ENCODE measurements at regions not wholly inside any gene's neighbourhood (a gene's known extent, or its start where the extent isn't known, plus 50 kb on each side); places are given as distances from the start of the nearest gene placed in this dataset.

GRCh38 chr10:60629332-60629731, 148.9 kb upstream of the CDK1 start:
- no peak overlapping the region for H3K4me3 ChIP-seq (ENCODE audit: low read depth, low read length)
- TF ChIP-seq CTCF (IDR thresholded peaks at IDR 0.05; ENCODE audit: insufficient read depth, low read depth, low read length) = no peak

GRCh38 chr10:60627778-60628748, 150.2 kb upstream of the CDK1 start:
- H3K4me3 ChIP-seq (ENCODE audit: low read depth, low read length) = no peak overlapping the region
- no peak for DNase-seq (ENCODE audit: low read depth)
- no peak for TF ChIP-seq CTCF (IDR thresholded peaks at IDR 0.05; ENCODE audit: insufficient read depth, low read depth, low read length)

More at GRCh38 chr10:60629332-60629731, 148.9 kb upstream of the CDK1 start:
- no peak for DNase-seq (ENCODE audit: low read depth)

GRCh38 chr10:60626037-60626436, 152.2 kb upstream of the CDK1 start:
- TF ChIP-seq CTCF (IDR thresholded peaks at IDR 0.05; ENCODE audit: insufficient read depth, low read depth, low read length) = no peak
- H3K4me3 ChIP-seq (ENCODE audit: low read depth, low read length) = no peak overlapping the region
- no peak for DNase-seq (ENCODE audit: low read depth)

- no peak overlapping the region for H3K4me3 ChIP-seq (ENCODE audit: low read depth, low read length)
- no peak for DNase-seq (ENCODE audit: low read depth)
- TF ChIP-seq CTCF (IDR thresholded peaks at IDR 0.05; ENCODE audit: insufficient read depth, low read depth, low read length) = no peak
Measured at GRCh38 chr10:60623627-60624026, 154.7 kb upstream of the CDK1 start.

GRCh38 chr10:60621018-60621417, 157.3 kb upstream of the CDK1 start:
- DNase-seq (ENCODE audit: low read depth) = no peak
- TF ChIP-seq CTCF (IDR thresholded peaks at IDR 0.05; ENCODE audit: insufficient read depth, low read depth, low read length) = no peak
- no peak overlapping the region for H3K4me3 ChIP-seq (ENCODE audit: low read depth, low read length)

- no peak for TF ChIP-seq CTCF (IDR thresholded peaks at IDR 0.05; ENCODE audit: insufficient read depth, low read depth, low read length)
- DNase-seq (ENCODE audit: low read depth) = no peak
- H3K4me3 ChIP-seq (ENCODE audit: low read depth, low read length) = no peak overlapping the region
Measured at GRCh38 chr10:60618861-60619260, 159.4 kb upstream of the CDK1 start.
